Stimulated activated effector memory CD8-positive, alpha-beta T cell treated with anti-CD3 and anti-CD28 coated beads, Interleukin-12 subunit alpha, Interleukin-12 subunit beta, amount 100 ng/mL, for 72 hours (primary cell): ENCODE measurements at regions not wholly inside any gene's neighbourhood (a gene's known extent, or its start where the extent isn't known, plus 50 kb on each side); places are given as distances from the start of the nearest gene placed in this dataset.
A peak's percentile ranks its signal among the peaks of the same experiment; 100 is the strongest.
"Not testable (repeated sequence)": the region's sequence is repeated elsewhere in the genome, so short reads cannot be mapped to it uniquely, and the experiment has no call there.

Source experiments
- ATAC-seq: fragments of 150-1000 bp; cut with Tn5 transposase; 2 replicates; pipeline ENCODE4 v1.10.0; 2021
- DNase-seq, 2 donors: peaks; one replicate each; pipeline ENCODE4 v3.0.0; 2021 to 2022; ENCODE audit warnings: low spot score in 2 of 2
- H3K27ac Mint-ChIP-seq: one replicate; pipeline ENCODE4 v1.8.0; 2022; ENCODE audit warnings: mild to moderate bottlenecking, mixed read lengths
- H3K36me3 Mint-ChIP-seq: one replicate; pipeline ENCODE4 v1.8.0; 2022; ENCODE audit warnings: mild to moderate bottlenecking, mixed read lengths
- H3K4me1 Mint-ChIP-seq: one replicate; pipeline ENCODE4 v1.8.0; 2022; ENCODE audit warnings: mixed read lengths
- H3K4me3 Mint-ChIP-seq: one replicate; pipeline ENCODE4 v1.8.0; 2022; ENCODE audit warnings: mild to moderate bottlenecking, mixed read lengths
- H3K9me3 Mint-ChIP-seq: one replicate; pipeline ENCODE4 v1.8.0; 2022; ENCODE audit warnings: mixed read lengths

DNA sequence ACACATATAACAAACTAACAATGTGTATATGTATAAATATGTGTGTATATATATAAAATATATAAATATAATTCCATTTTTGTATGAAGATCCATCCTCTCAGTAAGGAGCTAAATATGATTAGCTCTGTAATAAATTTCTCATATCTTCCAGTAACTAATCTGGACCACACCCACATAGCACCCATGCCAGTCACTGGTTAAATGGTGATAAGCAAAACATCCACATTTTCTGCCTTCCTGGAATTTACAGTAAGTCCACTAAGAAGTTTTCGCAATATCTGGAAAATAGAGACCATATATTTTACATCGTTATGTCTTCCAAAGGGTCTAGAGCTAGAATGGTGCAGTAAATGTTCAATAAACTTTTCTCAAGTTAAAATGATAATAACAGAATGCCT, 151.5 kb upstream of the STMND1 start:
- H3K9me3 Mint-ChIP-seq, result no peaks in the 10 kb centered on the region
- DNase-seq (no peak), ATAC-seq (no peak)
- H3K4me3 Mint-ChIP-seq, result no peak overlapping the region
- H3K4me1 Mint-ChIP-seq, result peaks cover 12% of the 10 kb centered on the region
- H3K27ac Mint-ChIP-seq, result no peak overlapping the region
- H3K36me3 Mint-ChIP-seq, result no peaks in the 10 kb centered on the region

GRCh38 chr6:16949716-16950115, 152.1 kb upstream of the STMND1 start:
- Mint-ChIP-seq H3K4me3 (no peak overlapping the region), H3K27ac (no peak overlapping the region), H3K9me3 (no peaks in the 10 kb centered on the region), H3K4me1 (peaks cover 12% of the 10 kb centered on the region), H3K36me3 (no peaks in the 10 kb centered on the region)
- DNase-seq (no peak), ATAC-seq (no peak)

DNA sequence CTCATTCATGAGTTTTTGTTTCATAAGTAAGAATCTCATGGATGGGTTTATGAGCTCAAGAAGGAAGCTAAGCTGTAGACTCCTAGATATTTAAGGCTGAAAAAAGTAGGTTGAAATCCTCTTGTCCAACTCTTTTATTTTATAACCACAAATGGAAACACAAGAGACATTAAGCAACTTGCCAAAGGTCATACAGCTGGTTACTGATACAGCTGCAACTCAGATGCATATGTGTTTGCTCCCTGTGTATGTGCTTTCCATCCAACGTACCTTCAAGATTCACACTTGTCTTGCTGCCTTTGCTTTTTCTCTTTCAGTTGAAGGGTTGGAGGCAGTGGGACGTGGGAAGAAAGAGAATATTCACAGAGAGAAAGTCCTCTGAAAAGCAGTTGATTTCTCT, 153.5 kb upstream of the STMND1 start:
- peaks cover 12% of the 10 kb centered on the region for H3K4me1 Mint-ChIP-seq
- H3K4me3 Mint-ChIP-seq, result no peak overlapping the region
- ATAC-seq (no peak), DNase-seq (no peak)
- H3K27ac Mint-ChIP-seq, result no peak overlapping the region
- no peaks in the 10 kb centered on the region for H3K9me3 Mint-ChIP-seq
- no peaks in the 10 kb centered on the region for H3K36me3 Mint-ChIP-seq

- DNase-seq (no peak), ATAC-seq (no peak)
- Mint-ChIP-seq H3K36me3 (no peaks in the 10 kb centered on the region), H3K27ac (no peak overlapping the region), H3K4me1 (peaks cover 12% of the 10 kb centered on the region), H3K9me3 (no peaks in the 10 kb centered on the region), H3K4me3 (no peak overlapping the region)
These were observed 154.4 kb upstream of the STMND1 start for GRCh38 chr6:16947375-16948015.

GRCh38 chr6:16944596-16944995, 157.3 kb upstream of the STMND1 start:
- Mint-ChIP-seq H3K36me3 (no peaks in the 10 kb centered on the region), H3K4me1 (peaks cover 5% of the 10 kb centered on the region), H3K4me3 (no peak overlapping the region), H3K9me3 (no peaks in the 10 kb centered on the region), H3K27ac (no peak overlapping the region)
- ATAC-seq (no peak), DNase-seq (no peak)

- Mint-ChIP-seq H3K4me3 (no peak overlapping the region), H3K9me3 (no peaks in the 10 kb centered on the region), H3K27ac (no peak overlapping the region), H3K4me1 (no peaks in the 10 kb centered on the region), H3K36me3 (no peaks in the 10 kb centered on the region)
- DNase-seq (no peak), ATAC-seq (no peak)
These were observed 162.0 kb upstream of the STMND1 start for GRCh38 chr6:16939839-16940238.

DNA sequence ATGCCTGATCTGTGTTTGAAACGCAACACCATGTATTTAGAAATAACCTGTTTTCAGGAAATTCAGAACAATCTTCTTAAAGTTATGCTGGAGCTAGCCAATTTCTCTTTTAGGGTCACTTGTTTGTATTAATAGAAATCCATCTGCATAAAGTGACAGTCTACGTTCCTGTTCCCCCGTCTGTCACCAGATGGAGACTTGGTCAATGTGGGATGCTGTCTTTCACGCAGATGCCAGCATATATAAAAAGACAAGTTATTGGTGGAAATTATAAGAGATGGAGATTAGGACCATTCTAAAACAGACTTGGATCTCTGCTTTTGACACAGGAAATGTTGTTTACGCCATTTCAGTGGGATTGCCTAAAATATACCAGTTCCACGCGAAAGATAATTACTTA, 162.5 kb upstream of the STMND1 start:
- Mint-ChIP-seq H3K4me3 (no peak overlapping the region), H3K9me3 (no peaks in the 10 kb centered on the region), H3K4me1 (no peaks in the 10 kb centered on the region), H3K36me3 (no peaks in the 10 kb centered on the region), H3K27ac (no peak overlapping the region)
- DNase-seq, result no peak
- no peak for ATAC-seq

DNA sequence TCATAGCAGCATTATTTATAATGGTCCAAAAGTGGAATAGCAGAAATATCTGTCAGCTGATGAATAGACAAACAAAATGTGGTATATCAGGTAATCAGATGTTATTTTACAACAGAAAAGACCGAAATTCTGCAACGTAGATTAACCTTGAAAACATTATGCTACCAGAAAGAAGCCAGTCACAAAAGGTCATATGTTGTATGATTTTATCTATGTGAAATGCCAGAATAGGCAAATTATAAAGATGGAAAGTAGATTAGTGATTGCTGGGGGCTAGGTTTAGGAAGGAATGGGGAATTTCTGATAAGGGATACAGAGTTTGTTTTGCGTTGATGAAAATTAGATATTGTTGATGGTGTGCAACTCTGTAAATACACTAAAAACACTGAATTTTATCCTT, 165.0 kb upstream of the STMND1 start:
- H3K4me3 Mint-ChIP-seq, result no peak overlapping the region
- DNase-seq (no peak), ATAC-seq (no peak)
- H3K4me1 Mint-ChIP-seq, result no peaks in the 10 kb centered on the region
- no peak overlapping the region for H3K27ac Mint-ChIP-seq
- H3K9me3 Mint-ChIP-seq, result no peaks in the 10 kb centered on the region
- H3K36me3 Mint-ChIP-seq, result no peaks in the 10 kb centered on the region

DNA sequence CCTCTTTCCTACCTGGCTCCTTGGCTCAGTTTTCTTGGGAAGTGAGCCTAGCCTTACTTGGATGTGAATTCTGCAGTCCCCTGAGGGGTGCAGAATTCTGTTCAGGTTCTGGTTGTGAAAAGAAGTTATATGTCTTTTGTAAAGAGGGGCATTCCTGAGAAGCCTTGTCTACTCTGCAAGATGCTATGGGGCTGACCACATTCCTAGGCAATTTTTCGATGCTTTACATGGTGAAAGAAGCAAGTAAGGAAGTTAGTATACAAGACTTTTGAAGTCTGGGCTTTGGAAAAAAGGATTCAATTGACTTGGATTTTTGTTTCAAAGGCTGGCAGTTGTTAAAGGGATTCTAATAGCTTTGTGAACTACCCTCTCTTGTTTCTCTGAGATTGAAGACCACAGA, 167.9 kb upstream of the STMND1 start:
- no peak for DNase-seq
- H3K4me1 Mint-ChIP-seq, result no peaks in the 10 kb centered on the region
- no peak overlapping the region for H3K4me3 Mint-ChIP-seq
- no peak for ATAC-seq
- H3K36me3 Mint-ChIP-seq, result no peaks in the 10 kb centered on the region
- H3K27ac Mint-ChIP-seq, result no peak overlapping the region
- peaks cover 4% of the 10 kb centered on the region for H3K9me3 Mint-ChIP-seq

DNA sequence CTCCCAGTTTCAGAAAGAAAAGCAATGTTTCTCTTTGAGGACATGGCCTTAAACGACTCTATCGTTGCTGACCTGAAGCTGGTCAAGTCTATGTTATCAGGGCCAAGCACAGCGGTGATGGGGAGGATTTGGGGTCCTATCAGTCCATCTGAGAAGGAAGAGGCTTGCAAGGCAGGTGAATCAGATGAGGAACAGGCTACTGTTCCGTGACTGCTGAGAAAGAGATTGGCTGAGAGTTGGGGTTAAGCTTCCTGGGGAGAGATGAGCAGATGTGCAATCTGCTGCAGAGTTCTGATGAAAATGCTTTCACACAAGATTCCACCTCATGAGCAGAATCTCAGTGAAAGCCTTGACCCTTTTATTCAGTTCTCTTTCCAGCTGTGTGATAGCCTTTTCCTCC, 168.3 kb upstream of the STMND1 start:
- Mint-ChIP-seq H3K27ac (no peak overlapping the region), H3K36me3 (no peaks in the 10 kb centered on the region), H3K9me3 (peaks cover 4% of the 10 kb centered on the region), H3K4me3 (no peak overlapping the region), H3K4me1 (no peaks in the 10 kb centered on the region)
- DNase-seq (no peak), ATAC-seq (peak; percentile 49)

GRCh38 chr6:16932920-16933319, 168.9 kb upstream of the STMND1 start:
- H3K27ac Mint-ChIP-seq, result no peak overlapping the region
- DNase-seq, result no peak
- no peaks in the 10 kb centered on the region for H3K36me3 Mint-ChIP-seq
- peaks cover 4% of the 10 kb centered on the region for H3K9me3 Mint-ChIP-seq
- no peaks in the 10 kb centered on the region for H3K4me1 Mint-ChIP-seq
- ATAC-seq, result no peak
- no peak overlapping the region for H3K4me3 Mint-ChIP-seq

DNA sequence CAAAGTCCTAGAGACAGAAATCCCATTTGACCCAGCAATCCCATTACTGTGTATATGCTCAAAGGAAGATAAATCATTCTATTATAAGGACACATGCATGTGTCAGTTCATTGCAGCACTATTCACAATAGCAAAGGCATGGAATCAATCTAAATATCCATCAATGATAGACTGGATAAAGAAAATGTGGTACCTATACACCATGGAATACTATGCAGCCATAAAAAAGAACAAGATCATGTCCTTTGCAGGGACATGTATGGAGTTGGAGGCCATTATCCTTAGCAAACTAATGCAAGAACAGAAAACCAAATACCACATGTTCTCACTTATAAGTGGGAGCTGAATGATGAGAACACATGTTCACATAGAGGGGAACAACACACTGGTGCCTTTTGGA, 169.8 kb upstream of the ATXN1 start:
- not testable (repeated sequence) for H3K27ac Mint-ChIP-seq, DNase-seq, H3K4me1 Mint-ChIP-seq, H3K4me3 Mint-ChIP-seq, ATAC-seq, H3K9me3 Mint-ChIP-seq, H3K36me3 Mint-ChIP-seq

- Mint-ChIP-seq H3K27ac (no peak overlapping the region), H3K4me3 (no peak overlapping the region), H3K4me1 (no peaks in the 10 kb centered on the region), H3K9me3 (peaks cover 4% of the 10 kb centered on the region), H3K36me3 (no peaks in the 10 kb centered on the region)
- DNase-seq (no peak), ATAC-seq (no peak)
These were observed 169.2 kb upstream of the ATXN1 start for GRCh38 chr6:16930432-16930831.

- Mint-ChIP-seq H3K27ac (no peak overlapping the region), H3K36me3 (no peaks in the 10 kb centered on the region), H3K4me1 (no peaks in the 10 kb centered on the region), H3K4me3 (no peak overlapping the region), H3K9me3 (peaks cover 4% of the 10 kb centered on the region)
- ATAC-seq (no peak), DNase-seq (no peak)
These were observed 168.5 kb upstream of the ATXN1 start for GRCh38 chr6:16929809-16930208.

GRCh38 chr6:16928387-16928786, 167.1 kb upstream of the ATXN1 start:
- H3K27ac Mint-ChIP-seq, result no peak overlapping the region
- H3K36me3 Mint-ChIP-seq, result no peaks in the 10 kb centered on the region

DNA sequence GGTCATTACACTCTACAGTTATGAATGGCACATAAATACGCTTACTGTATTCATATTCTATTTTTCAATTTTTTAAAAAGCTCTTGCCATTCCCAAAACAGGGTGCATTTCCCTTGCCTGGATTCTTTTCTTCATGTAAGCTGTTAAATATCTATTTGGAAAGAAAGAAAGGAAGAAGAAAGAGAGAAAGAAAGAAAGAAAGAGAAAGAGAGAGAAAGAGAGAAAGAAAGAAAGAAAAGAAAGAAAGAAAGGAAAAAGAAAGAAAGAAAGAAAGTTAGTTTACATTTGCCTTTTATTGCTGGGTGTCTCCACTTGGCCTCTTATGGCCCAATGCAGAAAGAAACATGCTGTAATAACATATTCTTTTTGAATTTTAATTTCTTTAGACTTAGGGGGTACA, 165.9 kb upstream of the ATXN1 start:
- no peak overlapping the region for H3K27ac Mint-ChIP-seq
- H3K9me3 Mint-ChIP-seq, result peaks cover 4% of the 10 kb centered on the region
- DNase-seq (no peak), ATAC-seq (no peak)
- no peaks in the 10 kb centered on the region for H3K4me1 Mint-ChIP-seq
- no peaks in the 10 kb centered on the region for H3K36me3 Mint-ChIP-seq
- no peak overlapping the region for H3K4me3 Mint-ChIP-seq

More at GRCh38 chr6:16928387-16928786, 167.1 kb upstream of the ATXN1 start:
- Mint-ChIP-seq H3K4me1 (no peaks in the 10 kb centered on the region), H3K9me3 (peaks cover 4% of the 10 kb centered on the region), H3K4me3 (no peak overlapping the region)
- no peak for DNase-seq
- no peak for ATAC-seq

DNA sequence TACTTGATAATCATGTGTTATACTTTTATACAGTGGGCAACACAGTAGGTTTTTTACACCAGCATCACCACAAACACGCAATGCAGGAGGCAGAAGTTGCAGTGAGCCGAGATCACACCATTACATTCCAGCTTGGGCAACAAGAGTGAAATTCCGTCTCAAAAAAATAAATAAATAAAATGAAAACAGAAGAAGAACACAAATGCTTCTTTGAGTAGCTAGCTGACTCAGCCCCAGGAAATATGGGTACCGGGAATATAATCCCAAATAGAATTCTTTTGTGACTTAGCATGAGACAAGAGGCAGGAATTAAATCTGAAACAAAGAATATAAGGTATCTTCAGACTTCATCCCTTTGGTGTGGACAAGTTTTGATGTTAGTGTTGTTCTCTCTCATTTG, 164.2 kb upstream of the ATXN1 start:
- no peak for ATAC-seq
- H3K4me1 Mint-ChIP-seq, result no peaks in the 10 kb centered on the region
- no peak overlapping the region for H3K27ac Mint-ChIP-seq
- no peaks in the 10 kb centered on the region for H3K36me3 Mint-ChIP-seq
- no peak overlapping the region for H3K4me3 Mint-ChIP-seq
- no peak for DNase-seq
- H3K9me3 Mint-ChIP-seq, result no peaks in the 10 kb centered on the region
